ENCODE measurements at regions not wholly inside any gene's neighbourhood (a gene's known extent, or its start where the extent isn't known, plus 50 kb on each side); places are given as distances from the start of the nearest gene placed in this dataset.
"Not testable (repeated sequence)": the region's sequence is repeated elsewhere in the genome, so short reads cannot be mapped to it uniquely, and the experiment has no call there.

DNA sequence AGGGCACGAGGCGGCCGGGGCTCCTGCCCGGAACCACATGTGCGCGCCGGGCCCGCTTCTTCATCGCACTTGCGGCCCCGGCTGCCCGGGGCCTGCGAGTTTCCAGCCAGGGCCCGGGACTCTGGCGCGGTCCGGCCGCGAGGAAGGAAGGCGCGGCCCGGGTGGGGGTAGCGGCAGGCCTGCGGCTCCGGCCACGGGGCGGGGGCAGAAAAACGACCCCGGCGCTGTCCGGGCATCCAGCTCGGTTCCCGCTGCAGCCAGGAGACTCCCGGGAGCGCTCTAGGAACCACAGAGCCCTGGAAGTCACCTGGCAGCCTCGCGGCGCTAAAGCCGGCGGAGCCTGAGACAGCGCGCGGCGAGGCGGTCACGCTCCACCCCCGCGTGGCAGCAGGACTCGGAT is 130.5 kb downstream of the POTEM start:
- DNase-seq; H3K27me3 ChIP-seq (ENCODE audit: insufficient read depth, low read length); H3K36me3 Mint-ChIP-seq; intact Hi-C loops (cut with micrococcal nuclease); CTCF ChIA-PET (ENCODE audit: partially characterized antibody); H3K27ac Mint-ChIP-seq; H3K27ac ChIP-seq (ENCODE audit: low read depth, low read length); H3K36me3 ChIP-seq (ENCODE audit: insufficient read depth, low read length); POLR2A ChIA-PET (ENCODE audit: partially characterized antibody); H3K27me3 Mint-ChIP-seq; H3K4me1 ChIP-seq (ENCODE audit: insufficient read depth, low read length); H3K4me3 Mint-ChIP-seq; H3K4me3 ChIP-seq (ENCODE audit: low read length in 2 of 2); H3K4me1 Mint-ChIP-seq; H3K9me3 ChIP-seq (ENCODE audit: control insufficient read depth in 1 of 2, low read length in 2 of 2); H3K9me3 Mint-ChIP-seq: not testable (repeated sequence)

- H3K27ac ChIP-seq (ENCODE audit: low read depth, low read length); intact Hi-C loops (cut with micrococcal nuclease); H3K27ac Mint-ChIP-seq: not testable (repeated sequence)
Observed at GRCh38 chr14:19098230-19098629, 131.0 kb downstream of the POTEM start.

DNA sequence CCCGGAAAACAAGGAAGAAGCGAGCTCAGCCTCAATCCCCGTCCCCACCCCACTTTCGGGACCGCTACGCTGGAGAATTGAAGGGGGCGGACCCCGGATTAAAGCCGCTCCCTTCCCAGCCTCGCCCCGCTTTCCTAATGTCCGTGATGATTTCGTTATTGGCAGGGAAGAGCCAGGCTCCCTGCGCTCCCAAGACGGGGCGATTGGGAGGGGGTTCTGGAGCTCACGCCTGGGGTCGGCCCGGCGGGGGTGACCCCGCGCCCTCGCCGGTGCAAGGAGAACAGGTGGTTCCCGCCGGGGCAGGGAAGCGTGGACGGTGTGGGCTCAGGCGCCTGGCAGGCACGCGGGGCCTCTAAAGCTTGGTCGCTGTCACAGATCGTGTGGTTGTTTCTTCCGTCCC is 131.5 kb downstream of the POTEM start:
- H3K27ac ChIP-seq (ENCODE audit: low read depth, low read length); DNase-seq; H3K4me1 Mint-ChIP-seq; H3K27me3 Mint-ChIP-seq; H3K4me3 ChIP-seq (ENCODE audit: low read length in 2 of 2); H3K4me3 Mint-ChIP-seq; H3K4me1 ChIP-seq (ENCODE audit: insufficient read depth, low read length); H3K27me3 ChIP-seq (ENCODE audit: insufficient read depth, low read length); H3K9me3 Mint-ChIP-seq; intact Hi-C loops (cut with micrococcal nuclease); H3K36me3 ChIP-seq (ENCODE audit: insufficient read depth, low read length); H3K27ac Mint-ChIP-seq; POLR2A ChIA-PET (ENCODE audit: partially characterized antibody); CTCF ChIA-PET (ENCODE audit: partially characterized antibody); H3K9me3 ChIP-seq (ENCODE audit: control insufficient read depth in 1 of 2, low read length in 2 of 2); H3K36me3 Mint-ChIP-seq: not testable (repeated sequence)

More at GRCh38 chr14:19098230-19098629, 131.0 kb downstream of the POTEM start:
- DNase-seq; POLR2A ChIA-PET (ENCODE audit: partially characterized antibody); H3K4me1 ChIP-seq (ENCODE audit: insufficient read depth, low read length); H3K4me3 Mint-ChIP-seq; H3K27me3 Mint-ChIP-seq; H3K9me3 Mint-ChIP-seq; CTCF ChIA-PET (ENCODE audit: partially characterized antibody); H3K27me3 ChIP-seq (ENCODE audit: insufficient read depth, low read length); H3K4me1 Mint-ChIP-seq; H3K4me3 ChIP-seq (ENCODE audit: low read length in 2 of 2); H3K9me3 ChIP-seq (ENCODE audit: control insufficient read depth in 1 of 2, low read length in 2 of 2); H3K36me3 ChIP-seq (ENCODE audit: insufficient read depth, low read length); H3K36me3 Mint-ChIP-seq: not testable (repeated sequence)

- H3K27ac Mint-ChIP-seq; H3K27me3 ChIP-seq (ENCODE audit: insufficient read depth, low read length); H3K4me1 Mint-ChIP-seq; H3K36me3 Mint-ChIP-seq; CTCF ChIA-PET (ENCODE audit: partially characterized antibody); H3K27ac ChIP-seq (ENCODE audit: low read depth, low read length); POLR2A ChIA-PET (ENCODE audit: partially characterized antibody); H3K9me3 ChIP-seq (ENCODE audit: control insufficient read depth in 1 of 2, low read length in 2 of 2); H3K36me3 ChIP-seq (ENCODE audit: insufficient read depth, low read length); intact Hi-C loops (cut with micrococcal nuclease); H3K4me3 ChIP-seq (ENCODE audit: low read length in 2 of 2); DNase-seq; H3K4me3 Mint-ChIP-seq; H3K4me1 ChIP-seq (ENCODE audit: insufficient read depth, low read length); H3K27me3 Mint-ChIP-seq; H3K9me3 Mint-ChIP-seq: not testable (repeated sequence)
Observed at GRCh38 chr14:19099336-19099735, 132.1 kb downstream of the POTEM start.

DNA sequence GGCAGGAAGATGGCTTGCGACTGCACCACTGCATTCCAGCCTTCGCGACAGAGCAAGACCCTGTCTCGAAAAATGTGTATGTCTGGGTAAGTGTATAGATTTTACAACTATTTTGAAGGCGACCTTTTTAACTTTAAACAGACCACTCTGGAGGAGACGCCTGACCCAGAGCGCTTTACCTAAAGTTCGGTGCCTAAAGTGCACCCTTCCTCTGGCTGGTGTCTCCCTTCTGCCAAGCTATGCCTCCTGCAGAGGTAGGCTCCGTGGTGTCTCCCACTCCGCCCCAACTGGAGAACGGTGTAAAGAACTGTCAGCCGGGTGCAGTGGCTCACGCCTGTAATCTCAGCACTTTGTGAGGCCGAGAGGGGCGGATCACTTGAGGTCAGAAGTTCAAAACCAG is 132.7 kb downstream of the POTEM start:
- H3K4me1 ChIP-seq (ENCODE audit: insufficient read depth, low read length); H3K4me3 Mint-ChIP-seq; H3K9me3 ChIP-seq (ENCODE audit: control insufficient read depth in 1 of 2, low read length in 2 of 2); H3K27ac Mint-ChIP-seq; H3K4me1 Mint-ChIP-seq; H3K4me3 ChIP-seq (ENCODE audit: low read length in 2 of 2); H3K27me3 ChIP-seq (ENCODE audit: insufficient read depth, low read length); intact Hi-C loops (cut with micrococcal nuclease); H3K27me3 Mint-ChIP-seq; DNase-seq; H3K9me3 Mint-ChIP-seq; H3K36me3 ChIP-seq (ENCODE audit: insufficient read depth, low read length); H3K27ac ChIP-seq (ENCODE audit: low read depth, low read length); POLR2A ChIA-PET (ENCODE audit: partially characterized antibody); H3K36me3 Mint-ChIP-seq; CTCF ChIA-PET (ENCODE audit: partially characterized antibody): not testable (repeated sequence)

- H3K27me3 ChIP-seq (ENCODE audit: insufficient read depth, low read length); H3K4me3 ChIP-seq (ENCODE audit: low read length in 2 of 2); POLR2A ChIA-PET (ENCODE audit: partially characterized antibody); H3K9me3 Mint-ChIP-seq; H3K36me3 Mint-ChIP-seq; H3K4me1 ChIP-seq (ENCODE audit: insufficient read depth, low read length); H3K27ac Mint-ChIP-seq; H3K4me1 Mint-ChIP-seq; DNase-seq; H3K4me3 Mint-ChIP-seq; H3K36me3 ChIP-seq (ENCODE audit: insufficient read depth, low read length); CTCF ChIA-PET (ENCODE audit: partially characterized antibody); H3K9me3 ChIP-seq (ENCODE audit: control insufficient read depth in 1 of 2, low read length in 2 of 2); H3K27ac ChIP-seq (ENCODE audit: low read depth, low read length); H3K27me3 Mint-ChIP-seq; intact Hi-C loops (cut with micrococcal nuclease): not testable (repeated sequence)
Observed at GRCh38 chr14:19105551-19105950, 138.3 kb downstream of the POTEM start.

- H3K9me3 Mint-ChIP-seq; H3K27ac ChIP-seq (ENCODE audit: low read depth, low read length); H3K9me3 ChIP-seq (ENCODE audit: control insufficient read depth in 1 of 2, low read length in 2 of 2); POLR2A ChIA-PET (ENCODE audit: partially characterized antibody); H3K4me1 Mint-ChIP-seq; H3K4me1 ChIP-seq (ENCODE audit: insufficient read depth, low read length); H3K4me3 Mint-ChIP-seq; H3K36me3 Mint-ChIP-seq; H3K27me3 Mint-ChIP-seq; H3K36me3 ChIP-seq (ENCODE audit: insufficient read depth, low read length); H3K4me3 ChIP-seq (ENCODE audit: low read length in 2 of 2); H3K27ac Mint-ChIP-seq; H3K27me3 ChIP-seq (ENCODE audit: insufficient read depth, low read length); CTCF ChIA-PET (ENCODE audit: partially characterized antibody); intact Hi-C loops (cut with micrococcal nuclease); DNase-seq: not testable (repeated sequence)
Observed at GRCh38 chr14:19109887-19110286, 142.7 kb downstream of the POTEM start.

- H3K27me3 ChIP-seq (ENCODE audit: insufficient read depth, low read length); H3K27ac Mint-ChIP-seq; H3K4me3 Mint-ChIP-seq; intact Hi-C loops (cut with micrococcal nuclease); POLR2A ChIA-PET (ENCODE audit: partially characterized antibody); H3K9me3 ChIP-seq (ENCODE audit: control insufficient read depth in 1 of 2, low read length in 2 of 2); H3K4me1 Mint-ChIP-seq; CTCF ChIA-PET (ENCODE audit: partially characterized antibody); H3K9me3 Mint-ChIP-seq; DNase-seq; H3K4me3 ChIP-seq (ENCODE audit: low read length in 2 of 2); H3K27ac ChIP-seq (ENCODE audit: low read depth, low read length); H3K36me3 Mint-ChIP-seq; H3K27me3 Mint-ChIP-seq; H3K36me3 ChIP-seq (ENCODE audit: insufficient read depth, low read length); H3K4me1 ChIP-seq (ENCODE audit: insufficient read depth, low read length): not testable (repeated sequence)
Observed at GRCh38 chr14:19120383-19120782, 153.1 kb downstream of the POTEM start.
